Psoas muscle (tissue), 7 donors: ENCODE measurements at regions not wholly inside any gene's neighbourhood (a gene's known extent, or its start where the extent isn't known, plus 50 kb on each side); places are given as distances from the start of the nearest gene placed in this dataset.

Source experiments
- ATAC-seq, 4 donors: fragments of 200-7000 bp; cut with Tn5 transposase; one replicate each; pipeline ENCODE4 v1.9.1; 2020; ENCODE audit warnings: moderate library complexity in 3 of 4, mild to moderate bottlenecking in 2 of 4
- DNase-seq, 2 donors: peaks; one replicate each; pipeline ENCODE4 v3.0.0-alpha.2; 2020
- H3K27ac ChIP-seq: fragments of 200-600 bp; one replicate; pipeline ENCODE4 v1.8.0; 2022
- H3K27me3 ChIP-seq, 3 donors: fragments of 200-600 bp in 1 of 3; one replicate each; pipeline versions ENCODE4 v1.6.1 to v1.8.0; 2013 to 2022; ENCODE audit warnings: low read length in 2 of 3, mild to moderate bottlenecking in 2 of 3, moderate library complexity in 1 of 3; ENCODE audit not compliant: insufficient read depth in 3 of 3
- H3K36me3 ChIP-seq, 2 donors: fragments of 200-600 bp in 1 of 2; one replicate each; pipeline versions ENCODE4 v1.6.1 to v1.8.0; 2013 to 2022; ENCODE audit warnings: low read depth in 1 of 2, mild to moderate bottlenecking in 1 of 2, moderate library complexity in 1 of 2; ENCODE audit not compliant: insufficient read depth in 1 of 2
- H3K4me1 ChIP-seq: fragments of 200-600 bp; one replicate; pipeline ENCODE4 v1.8.0; 2022
- H3K4me3 ChIP-seq: fragments of 200-600 bp; one replicate; pipeline ENCODE4 v1.8.0; 2022; ENCODE audit warnings: mild to moderate bottlenecking
- H3K9me3 ChIP-seq: fragments of 200-600 bp; one replicate; pipeline ENCODE4 v1.8.0; 2022
- WGBS, 3 donors: extraction: QIAGEN DNeasy Blood & Tissue Kit; methylation state at CpG; one replicate each; pipeline versions ENCODE4 v1.1.6 to v1.1.7; 2013; 5-methylcytosine and 5-hydroxymethylcytosine counted together
- intact Hi-C, 2 donors: fragments of 100-400 bp; cut with DNase I; formaldehyde crosslinking; loops; one replicate each; pipeline versions ENCODE4 v1.11.0 to v1.14.2; 2022
- TF ChIP-seq, protein P1 (sequence below): fragments of 200-600 bp; IDR thresholded peaks from one replicate; pipeline ENCODE4 v1.8.0; 2022; ENCODE audit warnings: antibody characterized with exemption
- donor health status: healthy with polysubstance abuse.
- donor health status: DM: no; HTN: no; CAD: no; lungs with moderate emphysema.
- donor health status: Bipolar disorder and iron deficiency.
- donor health status: healthy.
- donor health status: DM: yes; HTN: yes; CAD: no.
- donor health status: DM: no; HTN: no; CAD: no.
- donor health status: DM: yes; HTN: yes; CAD: no.

DNA sequence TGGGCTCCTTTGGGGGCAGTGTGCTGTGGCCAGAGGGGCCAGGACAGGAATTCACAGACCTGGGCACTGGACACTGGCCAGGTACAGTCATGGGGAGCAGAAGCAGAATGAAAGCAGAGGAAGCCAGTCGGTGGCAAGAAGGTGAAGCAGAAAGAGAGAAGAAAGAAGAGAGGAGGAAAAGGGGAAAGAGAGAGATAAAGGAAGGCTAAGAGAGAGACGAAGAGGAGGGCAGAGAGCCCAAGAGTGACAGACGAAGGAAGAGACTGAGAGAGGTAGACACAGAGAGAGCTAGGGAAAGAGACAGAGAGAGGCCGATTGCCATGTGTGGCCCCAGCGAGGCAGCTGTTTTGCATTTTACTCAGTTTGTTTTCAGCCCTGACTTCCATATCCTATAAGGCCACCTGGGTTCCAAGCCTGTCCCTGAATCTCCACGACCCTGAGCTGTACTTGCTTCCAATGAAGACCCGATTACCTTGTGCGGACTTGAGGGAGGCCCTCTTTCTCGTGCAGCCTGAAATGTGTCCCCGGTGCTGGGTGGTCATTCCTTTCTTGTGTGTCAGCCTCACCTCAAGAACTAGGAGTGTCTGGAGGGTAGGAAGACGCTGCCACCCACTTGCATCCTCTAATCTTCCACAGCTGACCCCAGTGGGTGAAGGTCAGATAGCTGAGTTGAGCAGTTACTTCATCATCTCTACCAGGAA, 73.9 kb downstream of the LSM3 start:
- Histone ChIP-seq H3K4me1 (no peaks in the 10 kb centered on the region), H3K9me3 (no peaks in the 10 kb centered on the region), H3K27ac (no peak overlapping the region), H3K36me3 (no peaks in the 10 kb centered on the region), H3K4me3 (no peak overlapping the region), H3K27me3 (peaks cover 0 to 2% (median 0%) of the 10 kb centered on the region in 3 donors)
- WGBS, 3 donors = 90 to 96% (median 94%) methylated on average over 11 of the region's 11 CpGs
- intact Hi-C loops = no loop called here
- TF ChIP-seq, protein P1, sequence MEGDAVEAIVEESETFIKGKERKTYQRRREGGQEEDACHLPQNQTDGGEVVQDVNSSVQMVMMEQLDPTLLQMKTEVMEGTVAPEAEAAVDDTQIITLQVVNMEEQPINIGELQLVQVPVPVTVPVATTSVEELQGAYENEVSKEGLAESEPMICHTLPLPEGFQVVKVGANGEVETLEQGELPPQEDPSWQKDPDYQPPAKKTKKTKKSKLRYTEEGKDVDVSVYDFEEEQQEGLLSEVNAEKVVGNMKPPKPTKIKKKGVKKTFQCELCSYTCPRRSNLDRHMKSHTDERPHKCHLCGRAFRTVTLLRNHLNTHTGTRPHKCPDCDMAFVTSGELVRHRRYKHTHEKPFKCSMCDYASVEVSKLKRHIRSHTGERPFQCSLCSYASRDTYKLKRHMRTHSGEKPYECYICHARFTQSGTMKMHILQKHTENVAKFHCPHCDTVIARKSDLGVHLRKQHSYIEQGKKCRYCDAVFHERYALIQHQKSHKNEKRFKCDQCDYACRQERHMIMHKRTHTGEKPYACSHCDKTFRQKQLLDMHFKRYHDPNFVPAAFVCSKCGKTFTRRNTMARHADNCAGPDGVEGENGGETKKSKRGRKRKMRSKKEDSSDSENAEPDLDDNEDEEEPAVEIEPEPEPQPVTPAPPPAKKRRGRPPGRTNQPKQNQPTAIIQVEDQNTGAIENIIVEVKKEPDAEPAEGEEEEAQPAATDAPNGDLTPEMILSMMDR = no peak
- no peak for ATAC-seq
- DNase-seq = no peak

DNA sequence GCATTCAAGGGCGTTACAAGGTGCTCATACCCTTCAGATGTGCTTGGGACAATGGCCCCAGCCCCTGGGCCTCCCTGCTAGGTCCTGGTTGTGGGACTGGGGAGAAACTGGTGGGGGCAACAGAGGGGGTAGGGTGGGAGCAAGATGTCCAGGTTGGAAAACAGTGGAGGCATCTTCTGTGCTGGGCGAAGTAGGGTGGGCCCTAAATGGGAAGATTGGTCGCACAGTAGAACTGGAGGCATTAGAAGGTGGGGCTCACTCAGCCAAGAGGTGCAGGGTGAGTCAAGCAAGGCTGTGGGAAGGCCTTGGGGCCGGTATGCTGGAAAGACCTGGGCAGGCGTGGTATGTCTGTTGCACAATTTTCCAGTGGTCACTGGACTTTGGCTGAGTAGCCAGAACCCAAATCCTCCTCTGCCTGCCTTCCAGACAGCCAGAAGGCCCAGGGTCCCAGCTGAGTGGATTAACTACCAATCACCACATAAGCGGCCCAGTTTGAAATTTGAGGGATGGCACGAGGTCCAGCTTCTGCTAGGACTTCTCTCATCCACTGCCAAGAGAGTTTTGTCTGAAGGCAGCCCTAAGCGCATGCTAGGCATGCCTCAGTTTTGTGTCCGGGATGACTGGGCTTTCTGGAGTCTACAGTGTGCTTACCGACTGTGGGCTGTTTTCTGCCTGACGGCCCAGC, 74.5 kb downstream of the LSM3 start:
- Histone ChIP-seq H3K4me1 (no peaks in the 10 kb centered on the region), H3K27ac (no peak overlapping the region), H3K36me3 (no peaks in the 10 kb centered on the region), H3K4me3 (no peak overlapping the region), H3K9me3 (no peaks in the 10 kb centered on the region), H3K27me3 (peaks cover 0 to 2% (median 0%) of the 10 kb centered on the region in 3 donors)
- TF ChIP-seq, protein P1 = no peak
- ATAC-seq (peak; percentile 47 to 69 (median 58)), DNase-seq (peak; percentile 57 to 78)
- WGBS, 3 donors = 60 to 74% (median 67%) methylated on average over 11 of the region's 11 CpGs
- intact Hi-C loops = no loop called here

DNA sequence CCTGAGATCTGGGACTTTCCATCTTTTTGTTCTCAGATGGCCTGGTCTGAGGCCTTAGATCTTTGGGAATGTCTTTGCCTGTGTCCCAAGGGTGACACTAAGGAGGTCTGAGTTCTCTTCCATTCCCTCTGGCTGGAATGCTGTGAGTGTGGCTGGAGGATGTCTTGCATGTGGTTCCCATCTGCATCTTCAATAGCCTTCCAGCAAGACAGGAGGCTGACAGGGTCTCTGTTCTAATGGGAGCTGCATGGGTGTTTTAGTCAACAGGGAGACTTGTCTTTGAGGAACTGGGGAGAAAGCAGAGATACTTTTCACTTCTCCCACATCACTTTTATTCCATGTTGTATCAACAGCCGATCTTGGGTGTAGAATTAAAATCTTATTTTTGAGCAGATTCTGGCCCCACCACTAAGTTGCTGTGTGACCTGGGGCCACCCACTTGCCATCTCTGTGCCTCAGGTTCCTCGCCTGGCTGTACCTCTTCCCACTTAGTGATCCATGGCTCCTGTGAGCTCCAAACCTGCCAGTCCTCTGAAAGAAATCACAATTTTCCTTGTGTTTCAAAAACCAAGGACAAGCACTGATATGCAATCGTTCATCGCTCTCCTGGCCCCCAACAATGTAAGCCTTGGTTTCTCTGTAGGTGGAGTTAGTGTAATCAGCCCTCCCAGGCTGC, 75.2 kb downstream of the LSM3 start:
- Histone ChIP-seq H3K4me1 (no peaks in the 10 kb centered on the region), H3K4me3 (no peak overlapping the region), H3K27me3 (peaks cover 0 to 2% (median 0%) of the 10 kb centered on the region in 3 donors), H3K9me3 (no peaks in the 10 kb centered on the region), H3K36me3 (no peaks in the 10 kb centered on the region), H3K27ac (no peak overlapping the region)
- intact Hi-C loops = no loop called here
- TF ChIP-seq, protein P1 = no peak
- DNase-seq = no peak
- 89 to 96% (median 92%) methylated on average over 4 of the region's 4 CpGs for WGBS, 3 donors
- ATAC-seq = no peak

DNA sequence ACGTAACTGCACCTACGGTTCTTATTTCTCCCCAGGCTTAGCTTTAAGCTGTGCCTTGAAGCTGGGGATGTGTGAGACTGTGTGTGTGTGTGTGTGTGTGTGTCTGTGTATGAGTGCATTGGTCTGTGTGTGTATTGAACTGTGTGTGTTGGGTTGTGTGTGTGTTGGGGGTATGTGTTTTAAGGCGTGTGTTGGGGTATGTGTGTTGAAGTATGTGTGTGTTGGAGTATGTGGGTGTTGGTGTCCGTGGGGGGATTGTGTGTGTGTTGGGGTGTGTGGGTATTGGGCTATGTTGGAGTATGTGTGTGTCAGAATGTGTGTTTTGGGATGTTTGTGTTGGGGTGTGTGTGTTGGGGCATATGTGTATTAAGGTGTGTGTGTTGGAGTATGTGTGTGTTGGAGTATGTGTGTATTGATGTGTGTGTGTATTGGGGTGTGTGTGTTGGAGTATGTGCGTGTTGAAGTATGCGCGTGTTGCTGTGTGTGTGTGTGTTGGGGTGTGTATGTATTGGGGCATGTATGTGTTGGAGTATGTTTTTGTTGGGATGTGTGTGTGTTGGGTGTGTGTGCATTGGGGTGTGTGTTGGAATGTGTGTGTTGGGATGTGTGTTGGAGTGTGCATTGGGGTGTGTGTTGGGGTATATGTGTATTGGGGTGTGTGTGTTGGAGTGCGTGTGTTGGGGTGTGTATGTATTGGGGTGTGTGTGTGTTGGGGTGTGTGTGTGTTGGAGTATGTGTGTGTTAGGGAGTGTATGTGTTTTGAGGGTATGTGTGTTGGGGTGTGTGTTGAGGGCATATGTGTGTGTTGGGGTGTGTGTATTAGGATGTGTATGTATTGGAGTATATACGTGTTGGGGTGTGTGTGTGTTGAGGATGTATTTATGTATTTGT, 76.4 kb downstream of the LSM3 start:
- no peak overlapping the region for H3K27ac ChIP-seq
- no peak for ATAC-seq
- intact Hi-C loops = no loop called here
- H3K36me3 ChIP-seq = no peaks in the 10 kb centered on the region
- TF ChIP-seq, protein P1 = no peak
- H3K9me3 ChIP-seq = no peaks in the 10 kb centered on the region
- no peak for DNase-seq
- H3K4me1 ChIP-seq = no peaks in the 10 kb centered on the region
- H3K27me3 ChIP-seq = peaks cover 0 to 2% (median 0%) of the 10 kb centered on the region in 3 donors
- H3K4me3 ChIP-seq = no peak overlapping the region
- 92 to 95% (median 94%) methylated on average over 9 of the region's 9 CpGs for WGBS, 3 donors
